NCI-H2171 treated with DMSO at 0.1 percent for 48 hours (cell line): ENCODE measurements at regions not wholly inside any gene's neighbourhood (a gene's known extent, or its start where the extent isn't known, plus 50 kb on each side); places are given as distances from the start of the nearest gene placed in this dataset.
"Not testable (repeated sequence)": the region's sequence is repeated elsewhere in the genome, so short reads cannot be mapped to it uniquely, and the experiment has no call there.

Source experiments
- DNase-seq: peaks from one replicate; lab custom pipeline; 2025; lab: John Stamatoyannopoulos, UW

DNA sequence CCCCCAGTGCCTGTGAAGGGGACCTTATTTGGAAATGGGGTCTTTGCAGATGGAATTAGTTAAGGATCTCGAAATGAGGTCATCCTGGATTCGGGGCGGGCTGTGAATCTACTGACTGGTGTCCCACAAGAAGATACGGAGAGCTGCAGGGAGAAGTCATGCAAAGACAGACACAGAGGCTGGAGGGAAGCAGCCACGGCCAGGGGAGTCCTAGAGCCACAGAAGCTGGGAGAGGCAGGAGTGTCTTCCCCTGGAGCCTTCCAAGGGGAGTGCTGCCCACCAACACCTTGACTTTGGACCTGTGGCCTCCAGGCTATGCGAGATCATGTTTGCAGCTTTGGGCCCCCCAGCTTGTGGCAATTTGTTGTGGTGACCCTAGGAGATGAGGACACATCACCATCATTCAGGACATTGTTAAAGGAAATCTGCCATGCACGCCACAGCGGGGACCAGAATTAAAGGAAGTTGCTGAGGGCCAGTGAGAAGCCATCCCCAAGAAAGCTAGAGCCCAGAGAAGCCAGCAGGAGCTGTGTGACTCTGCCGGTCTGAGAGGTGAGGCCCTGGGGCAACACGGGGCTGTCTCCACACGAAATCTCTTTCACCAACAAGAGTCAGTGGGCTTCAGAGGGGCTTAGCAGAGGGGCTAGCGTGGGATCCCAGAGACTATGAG, 434.7 kb downstream of the BRD1 start:
- DNase-seq: no peak

DNA sequence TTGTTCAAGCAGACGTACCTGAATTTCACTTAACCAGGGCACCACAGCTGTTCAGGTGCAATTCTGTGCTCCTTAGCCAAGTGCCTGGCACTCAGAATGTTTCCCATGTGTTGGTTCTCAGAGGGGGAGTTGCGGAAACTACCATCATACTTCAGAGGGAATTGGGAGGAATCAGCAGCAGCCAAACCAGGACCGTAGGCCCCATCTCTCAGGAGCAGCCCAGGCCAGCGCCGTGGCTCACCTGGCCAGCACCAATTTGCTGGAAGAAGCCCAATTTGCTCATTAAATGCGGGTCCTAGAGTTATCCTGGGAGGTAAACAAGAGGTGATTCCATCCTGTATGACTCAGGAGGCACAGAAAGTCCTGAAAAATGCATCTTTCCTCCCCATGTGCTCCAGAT, 435.4 kb downstream of the BRD1 start:
- DNase-seq: no peak

DNA sequence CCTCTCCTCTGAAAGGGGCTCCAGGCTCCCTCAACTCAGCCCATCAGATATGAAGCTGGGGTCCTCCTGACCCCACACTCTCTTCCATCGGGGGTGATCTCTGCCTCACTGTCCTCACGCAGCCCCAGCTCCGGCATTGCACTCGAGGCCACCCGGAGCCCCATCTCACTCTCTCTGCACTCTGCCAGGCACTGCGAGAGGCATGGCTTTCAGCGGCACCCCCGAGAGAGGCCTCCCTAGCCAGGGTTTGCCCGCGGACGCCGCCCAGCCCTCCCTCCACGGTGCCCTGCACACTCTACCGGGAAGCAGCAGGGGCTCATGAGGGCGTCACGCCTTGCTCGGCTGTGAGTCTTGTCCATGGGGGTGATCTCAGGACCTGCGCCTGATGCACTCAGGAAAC, 436.2 kb downstream of the BRD1 start:
- no peak for DNase-seq

DNA sequence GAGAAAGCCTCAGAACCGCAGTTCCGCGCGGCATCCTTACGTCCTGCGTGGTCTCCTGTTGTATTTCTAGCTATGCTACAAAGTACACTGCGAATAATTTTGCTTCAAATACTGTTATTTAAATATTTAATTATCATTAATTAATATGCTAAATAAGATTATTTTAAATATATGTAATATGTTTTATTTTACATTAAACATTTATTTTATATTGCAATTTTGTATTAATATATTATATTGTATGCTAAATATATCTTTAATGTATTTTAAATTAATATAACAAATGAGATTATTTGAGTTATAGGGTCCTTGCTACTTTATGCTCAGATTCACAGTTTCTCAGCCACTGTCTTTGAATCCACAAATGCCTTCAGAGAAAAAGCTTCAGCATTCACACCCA, 436.7 kb downstream of the BRD1 start:
- no peak for DNase-seq

DNA sequence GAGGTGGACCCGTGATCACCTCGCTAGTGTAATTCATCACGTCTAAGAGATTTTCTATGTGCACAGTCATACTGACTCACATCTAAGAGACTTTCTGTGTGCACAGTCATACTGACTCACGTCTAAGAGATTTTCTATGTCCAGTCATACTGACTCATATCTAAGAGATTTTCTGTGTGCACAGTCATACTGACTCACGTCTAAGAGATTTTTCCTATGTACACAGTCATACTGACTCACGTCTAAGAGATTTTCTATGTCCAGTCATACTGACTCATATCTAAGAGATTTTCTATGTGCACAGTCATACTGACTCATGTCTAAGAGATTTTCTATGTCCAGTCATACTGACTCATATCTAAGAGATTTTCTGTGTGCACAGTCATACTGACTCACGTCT, 443.8 kb downstream of the BRD1 start:
- DNase-seq: not testable (repeated sequence)

DNA sequence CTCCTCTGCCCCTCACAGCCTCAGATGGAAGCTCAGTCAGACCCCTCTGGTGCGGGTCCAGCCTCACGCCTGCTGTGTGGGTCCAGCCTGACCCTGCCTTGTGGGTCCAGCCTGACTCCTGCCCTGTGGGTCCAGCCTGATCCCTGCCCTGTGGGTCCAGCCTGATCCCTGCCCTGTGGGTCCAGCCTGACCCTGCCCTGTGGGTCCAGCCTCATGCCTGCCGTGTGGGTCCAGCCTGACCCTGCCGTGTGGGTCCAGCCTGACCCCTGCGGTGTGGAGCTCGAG, 445.3 kb downstream of the BRD1 start:
- DNase-seq: no peak

DNA sequence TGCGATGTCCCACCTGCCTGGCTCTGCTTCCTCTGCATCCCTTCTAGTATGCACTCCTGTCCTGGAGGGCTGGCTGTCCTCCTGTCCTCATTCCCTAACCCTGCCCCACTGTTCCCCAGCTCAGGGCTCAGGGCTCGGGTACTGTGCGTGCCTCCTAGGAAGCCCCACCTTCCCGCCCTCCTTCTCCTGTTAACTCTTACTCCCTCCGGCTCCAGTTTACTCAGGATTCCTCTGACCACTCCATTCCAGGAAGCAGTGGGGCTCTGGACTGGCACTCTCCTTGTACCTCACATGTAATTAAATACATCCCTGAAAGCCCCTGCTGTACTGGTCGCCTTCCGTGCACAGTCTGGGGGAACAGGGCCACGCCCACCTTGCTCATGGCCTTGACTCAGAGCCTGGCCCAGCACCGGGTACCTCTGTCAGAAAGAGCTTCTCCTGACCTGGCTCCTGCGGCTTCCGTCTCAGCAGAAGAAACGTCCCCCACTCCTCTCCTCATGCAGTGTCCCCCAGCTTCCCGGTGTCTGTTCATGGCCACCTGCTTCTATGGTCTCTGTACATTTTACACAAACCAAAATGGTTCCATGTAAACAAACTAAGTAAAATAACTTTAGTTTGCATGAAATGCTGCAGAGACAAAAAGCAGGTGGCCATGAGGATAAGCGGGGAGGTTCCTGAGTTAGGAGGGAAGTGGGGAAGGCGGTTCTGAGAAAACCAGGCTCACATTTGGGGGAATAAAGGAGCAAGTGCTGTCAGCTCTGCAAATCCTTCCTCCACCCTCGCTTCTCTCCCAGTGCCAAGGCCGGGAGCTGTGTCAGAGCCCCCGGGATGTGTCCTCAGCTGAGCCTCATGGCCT, 445.9 kb downstream of the BRD1 start:
- DNase-seq: no peak

DNA sequence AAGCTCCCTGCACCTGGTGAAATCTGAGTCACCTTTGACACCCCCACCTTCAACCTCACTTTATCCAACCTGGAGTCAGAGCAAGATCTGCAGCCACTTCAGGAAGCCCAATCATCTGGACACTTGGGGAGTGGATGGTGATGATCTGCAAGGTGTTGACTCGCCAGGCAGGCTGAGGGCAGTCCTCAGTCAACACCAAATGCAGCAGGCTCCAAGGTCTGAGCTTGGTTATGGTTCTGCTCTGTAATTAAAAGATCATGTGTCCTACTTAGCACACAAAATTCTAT, 446.9 kb downstream of the BRD1 start:
- DNase-seq: no peak

DNA sequence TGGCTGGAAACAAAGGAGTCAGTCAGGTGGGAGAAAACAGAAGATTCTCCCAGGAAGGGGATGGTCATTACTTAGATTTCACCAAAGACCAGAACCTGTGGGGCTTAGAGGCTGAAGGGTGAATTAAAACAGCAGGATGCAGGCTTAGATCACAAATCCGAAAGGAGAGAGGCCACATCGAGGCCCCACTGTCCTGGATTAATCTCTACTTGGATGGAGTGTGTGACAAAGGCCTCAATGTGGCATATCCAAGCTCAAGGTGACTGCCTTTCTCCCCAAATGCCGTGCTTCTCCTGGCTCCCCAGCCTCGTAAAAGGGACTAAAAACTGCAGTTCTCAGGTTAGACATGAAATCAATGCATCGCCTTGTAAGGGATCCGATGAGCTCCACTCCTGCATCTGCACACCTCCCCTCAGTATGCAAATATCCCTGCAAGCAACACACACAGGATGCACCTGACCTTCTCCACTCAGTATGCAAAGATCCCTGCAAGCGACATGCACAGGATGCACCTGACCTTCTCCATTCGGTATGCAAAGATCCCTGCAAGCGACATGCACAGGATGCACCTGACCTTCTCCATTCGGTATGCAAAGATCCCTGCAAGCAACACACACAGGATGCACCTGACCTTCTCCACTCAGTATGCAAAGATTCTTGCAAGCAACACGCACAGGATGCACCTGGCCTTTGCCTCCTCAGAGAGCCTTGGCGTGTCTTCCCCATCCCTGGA, 447.4 kb downstream of the BRD1 start:
- DNase-seq: no peak

DNA sequence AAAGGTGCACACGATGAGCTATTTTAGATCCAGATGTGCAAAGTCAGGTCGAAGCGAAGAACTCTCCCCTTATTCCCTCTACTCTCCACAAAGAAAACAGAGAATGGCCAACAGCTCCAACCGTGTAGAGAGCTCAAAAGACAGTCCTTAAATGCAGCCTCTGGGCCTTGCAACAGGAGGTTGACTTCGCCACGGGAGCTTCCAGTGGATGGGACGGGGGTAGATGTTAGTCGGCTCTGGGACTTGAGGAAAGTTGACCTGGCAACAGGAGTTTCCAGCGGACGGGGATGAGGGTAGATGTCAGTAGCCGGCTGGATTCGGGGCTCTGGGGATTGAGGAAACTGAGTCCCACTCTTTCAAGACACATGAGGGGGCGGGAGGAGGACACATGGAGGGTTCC, 450.4 kb downstream of the BRD1 start:
- DNase-seq: no peak

DNA sequence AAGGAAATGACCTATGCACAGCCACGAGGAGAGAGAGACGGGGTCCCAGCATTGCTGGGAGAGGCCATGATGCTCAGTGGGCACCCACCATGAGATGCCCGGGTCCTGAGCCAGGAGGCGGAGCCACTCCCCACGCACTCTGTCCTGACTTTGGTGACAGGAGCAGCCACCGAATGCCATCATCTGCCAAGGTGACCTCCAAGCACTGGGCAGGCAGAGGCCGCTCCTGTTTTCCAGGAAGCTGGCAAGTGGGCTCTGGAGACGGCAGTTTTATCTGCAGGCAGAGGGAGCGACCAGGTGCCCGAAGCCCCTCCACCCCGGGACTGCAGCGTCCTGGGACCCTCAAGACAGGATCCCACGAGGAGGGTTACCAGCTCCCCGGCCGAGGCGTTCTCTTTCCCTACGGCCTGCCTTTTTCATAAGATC, 453.9 kb downstream of the BRD1 start:
- no peak for DNase-seq

DNA sequence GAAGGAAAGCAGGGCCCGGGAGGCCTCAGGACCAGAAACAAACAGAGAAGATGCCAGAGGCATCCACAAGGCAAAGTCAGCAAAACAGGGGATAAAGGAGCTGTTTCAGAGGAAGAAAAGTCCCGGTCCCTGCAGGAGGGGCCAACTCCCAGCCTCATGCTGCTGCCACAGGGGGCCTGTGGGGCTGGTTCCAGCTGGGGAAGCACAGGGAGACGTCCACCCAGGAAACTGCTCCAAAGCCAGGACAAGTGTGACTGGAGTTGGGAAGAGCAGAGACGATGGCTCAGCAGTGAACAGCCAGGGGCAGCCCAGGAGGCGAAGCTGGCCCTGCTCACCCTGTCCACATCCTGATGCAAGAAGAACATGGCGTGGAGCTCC, 454.4 kb downstream of the BRD1 start:
- DNase-seq: no peak

DNA sequence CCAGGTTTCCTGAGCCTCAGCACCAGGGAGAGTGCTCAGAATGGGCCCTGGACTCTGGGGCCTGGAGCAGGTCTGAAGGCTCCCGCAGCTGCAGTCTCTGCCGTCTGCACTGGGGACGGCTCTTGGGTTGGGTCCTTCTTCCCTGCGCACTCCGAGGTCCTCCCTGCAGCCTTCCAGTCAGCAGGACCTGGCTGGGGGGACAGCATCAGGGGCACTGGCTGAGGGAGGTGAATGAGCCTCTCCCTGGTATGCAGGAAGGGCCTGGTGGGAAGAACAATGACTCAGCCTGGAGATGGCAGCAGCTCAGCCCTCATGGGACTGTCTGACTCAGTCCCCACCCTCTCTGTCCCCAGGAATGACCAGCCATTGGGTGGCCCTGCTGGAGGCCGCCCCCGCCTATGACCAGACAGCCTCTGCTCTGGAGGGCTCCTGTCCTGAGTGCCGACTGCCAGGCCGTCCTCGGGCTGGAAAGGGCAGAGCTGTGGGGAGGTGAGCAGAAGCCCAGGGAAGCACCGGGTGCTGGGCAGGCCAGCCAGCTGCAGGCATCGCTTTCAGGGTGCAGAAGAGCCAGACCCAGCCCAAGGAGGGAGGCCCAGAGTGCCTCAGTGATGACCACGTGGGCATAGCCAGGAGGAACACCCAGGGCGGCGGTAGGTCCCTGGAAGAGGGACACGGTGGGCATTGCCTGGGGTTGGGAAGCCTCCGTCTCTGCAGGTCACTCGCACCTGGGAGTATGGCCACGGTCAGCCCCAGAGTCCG, 455.0 kb downstream of the BRD1 start:
- DNase-seq: no peak

DNA sequence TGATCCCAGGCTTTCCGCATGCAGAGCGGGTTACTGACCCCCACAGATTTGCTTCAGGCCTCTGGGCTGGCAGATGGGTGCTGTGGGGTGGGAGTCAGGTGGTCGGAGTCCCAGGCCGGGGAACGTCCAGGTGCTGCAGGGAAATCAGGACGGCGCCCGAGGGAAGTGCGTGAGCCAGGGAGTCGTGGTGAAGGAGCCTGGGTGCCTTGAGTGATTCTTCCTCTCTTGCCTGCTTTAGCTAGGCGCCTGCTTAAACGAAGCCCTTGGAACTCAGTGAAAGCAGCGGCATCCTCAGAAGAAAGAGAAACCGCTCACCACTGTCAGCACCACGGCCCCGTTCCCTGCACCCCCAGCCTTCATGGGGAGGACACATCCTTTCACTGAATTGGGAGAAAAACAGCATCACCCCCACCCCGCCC, 455.6 kb downstream of the BRD1 start:
- no peak for DNase-seq

DNA sequence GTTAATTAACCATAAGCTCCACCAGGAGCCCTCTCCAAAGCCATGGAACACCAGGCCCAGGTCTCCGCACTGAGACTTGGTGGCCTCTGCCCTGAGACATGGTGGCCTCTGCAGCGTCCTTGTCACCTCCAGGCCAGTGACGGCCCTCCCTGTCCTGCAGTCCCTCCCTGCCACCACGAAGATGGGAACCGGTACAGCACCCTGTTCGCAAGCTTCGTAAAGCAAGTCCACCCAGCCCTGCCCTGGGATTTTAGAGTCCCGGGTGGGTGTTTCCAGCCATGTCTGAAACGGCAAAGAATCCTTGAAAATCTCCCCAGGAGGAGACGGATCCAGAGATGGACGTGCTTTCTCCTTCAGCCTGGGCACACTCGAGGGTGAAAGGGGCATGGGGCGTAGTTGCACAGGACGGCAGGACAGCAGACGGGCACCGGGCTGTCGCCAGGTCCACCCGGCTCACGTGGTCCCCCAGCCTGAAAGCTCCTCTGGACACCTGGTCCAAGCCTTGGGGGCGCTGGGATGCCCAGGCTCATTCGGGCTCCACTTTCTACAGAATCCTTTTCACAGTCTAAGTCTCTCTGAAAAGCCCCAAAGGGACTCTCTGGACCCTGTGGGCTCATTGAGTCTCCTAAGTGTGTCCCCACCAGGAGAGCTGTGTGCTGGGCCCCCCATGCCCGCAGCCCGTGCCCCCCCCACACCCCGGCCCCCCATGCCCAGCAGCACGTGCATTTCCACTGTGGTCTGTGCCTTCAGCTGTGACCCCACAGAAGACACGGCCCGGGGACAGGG, 456.2 kb downstream of the BRD1 start:
- DNase-seq: no peak

DNA sequence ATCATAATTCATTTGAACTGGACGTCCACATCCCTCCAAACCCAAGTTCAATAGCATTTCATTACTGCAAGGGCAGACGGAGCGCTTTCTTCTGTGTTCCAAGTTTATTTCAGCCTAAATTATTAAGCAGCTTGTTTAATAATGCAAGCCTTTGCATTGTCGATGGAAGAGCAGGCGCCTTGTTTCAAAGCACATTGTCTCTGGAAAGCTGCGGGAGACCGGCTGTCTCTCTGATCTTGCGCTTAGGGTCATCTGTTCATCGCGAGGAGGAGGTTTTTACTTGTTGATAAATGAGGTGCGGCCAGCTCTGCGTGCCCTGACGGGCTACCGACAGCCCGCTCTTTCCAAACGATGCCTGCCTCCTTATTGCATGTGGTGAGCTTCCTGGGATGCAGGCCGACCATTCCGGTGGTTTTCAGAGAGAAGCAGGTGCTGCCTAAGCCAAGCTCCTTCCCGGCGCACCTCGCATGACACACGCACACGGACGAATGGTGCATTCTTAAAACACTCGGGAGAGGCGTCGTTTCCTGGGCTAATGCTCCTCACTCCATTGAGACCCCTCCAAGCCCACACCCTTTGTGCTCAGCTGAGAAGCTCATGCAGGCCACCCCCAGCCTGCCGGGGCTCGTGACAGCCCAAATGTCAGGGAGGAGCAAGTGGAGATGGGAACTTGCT, 456.9 kb downstream of the BRD1 start:
- no peak for DNase-seq

DNA sequence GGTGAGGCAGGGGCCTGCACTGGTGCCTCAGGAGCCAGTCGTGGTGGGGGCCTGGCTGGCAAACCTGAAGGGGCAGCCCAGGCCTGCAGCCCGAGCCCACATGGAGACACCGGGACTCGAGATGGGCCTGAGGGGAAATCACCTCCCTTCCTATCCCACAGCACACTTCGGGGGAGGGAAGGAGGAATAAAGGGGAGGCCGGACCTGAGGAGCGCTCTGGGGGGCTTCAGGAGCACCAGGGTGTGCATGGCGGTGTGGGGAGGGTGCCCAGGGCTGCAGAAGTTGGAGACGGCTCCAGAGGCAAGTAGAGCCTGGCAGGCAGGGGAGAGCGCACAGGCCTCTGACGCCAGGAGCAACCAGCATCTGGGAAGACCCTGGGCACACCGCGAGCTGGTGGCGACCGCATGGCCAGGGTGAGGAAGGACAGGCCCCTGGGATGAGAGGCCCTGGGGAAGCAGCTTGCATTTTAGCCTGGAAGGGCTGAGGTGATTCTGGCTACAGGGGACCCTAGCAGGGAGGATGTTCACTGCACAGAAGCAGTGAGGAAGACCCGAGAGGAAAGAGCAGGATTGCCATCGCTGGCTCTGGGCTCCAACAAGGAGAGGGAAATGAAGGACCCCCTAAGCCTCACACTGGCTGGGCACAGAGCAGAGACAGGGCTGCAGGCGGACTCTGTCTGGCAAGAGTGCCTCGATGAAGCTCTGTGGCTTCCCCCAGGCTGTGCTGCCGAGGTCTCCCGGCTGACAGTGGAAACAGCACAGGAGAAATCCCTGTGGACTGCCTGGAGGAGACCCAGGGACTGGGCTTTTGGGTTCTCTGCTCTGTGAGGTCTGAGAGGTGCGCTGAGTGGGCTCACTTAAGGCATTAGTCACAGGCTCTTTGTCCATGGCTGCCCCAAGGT, 457.7 kb downstream of the BRD1 start:
- DNase-seq: no peak

DNA sequence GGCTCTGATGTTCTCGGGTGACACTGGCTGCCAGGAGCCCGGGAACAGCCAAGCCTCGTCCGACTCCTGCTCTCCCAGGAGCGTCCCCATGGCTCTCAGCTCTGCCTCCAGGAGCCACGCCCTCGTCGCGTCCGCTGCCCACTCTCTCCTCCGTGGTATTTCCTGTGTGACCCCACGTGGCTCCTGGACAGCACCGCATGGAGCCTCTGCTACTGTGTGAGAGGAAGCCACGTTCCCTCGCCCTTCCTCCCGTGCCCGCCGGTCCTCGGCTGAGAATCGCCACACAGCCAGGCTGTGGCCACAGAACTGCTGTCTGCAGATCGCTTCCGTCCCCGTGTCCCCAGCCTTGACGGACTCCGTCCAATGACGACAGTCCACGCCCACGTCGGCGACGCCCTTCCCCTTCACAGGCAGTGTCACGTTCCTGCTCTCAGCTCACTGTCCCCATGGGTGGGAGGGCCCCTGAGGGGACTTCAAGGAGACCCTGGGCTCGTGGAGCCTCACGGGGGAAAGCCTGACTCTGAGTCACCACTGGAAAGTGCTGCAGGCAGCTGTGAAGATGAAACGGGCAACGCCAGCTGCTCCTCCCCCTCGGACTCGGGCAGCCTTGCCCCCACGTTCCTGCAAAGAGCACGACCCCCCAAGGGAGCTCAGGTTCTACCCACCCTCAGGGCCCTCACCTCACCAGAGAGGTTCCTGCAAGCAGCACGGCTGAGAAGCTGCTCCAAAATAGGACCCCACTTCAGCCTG, 458.5 kb downstream of the BRD1 start:
- no peak for DNase-seq

DNA sequence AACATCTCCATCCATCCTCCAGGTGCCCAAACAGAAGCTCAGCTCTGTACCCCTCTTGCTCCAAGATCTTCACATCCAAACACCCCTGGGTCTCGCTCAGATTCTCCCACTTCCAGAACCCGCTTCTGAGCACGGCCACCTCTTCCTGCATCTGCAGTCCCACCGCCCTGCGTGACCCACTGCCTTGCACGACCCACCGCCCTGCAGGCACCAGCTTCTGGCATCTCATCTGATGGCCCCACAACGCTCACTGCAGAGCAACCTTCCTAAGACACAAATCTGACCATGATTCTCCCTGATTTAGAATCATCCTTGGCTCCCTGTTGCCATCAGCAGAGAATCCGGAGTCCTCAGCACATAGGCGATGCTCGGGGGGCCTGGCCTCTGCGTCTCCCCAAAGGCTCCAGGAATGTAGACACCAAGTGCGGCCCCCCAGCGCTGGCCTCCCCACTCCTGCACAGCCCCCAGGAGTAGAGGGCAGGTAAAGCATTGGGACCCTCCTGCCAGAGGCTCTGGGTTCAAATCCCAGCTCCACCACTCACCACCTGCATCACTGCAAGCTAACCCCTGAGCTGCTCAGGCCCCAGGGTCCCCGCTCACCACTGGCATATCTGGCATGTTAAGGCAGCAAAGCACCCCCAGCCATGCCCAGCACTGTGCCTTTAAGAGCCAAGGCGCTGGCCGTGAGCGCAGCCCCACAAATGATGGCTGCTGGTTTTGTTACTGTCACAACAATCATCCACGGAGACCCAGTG, 459.3 kb downstream of the BRD1 start:
- no peak for DNase-seq
